GM19240 (cell line): ENCODE measurements at regions not wholly inside any gene's neighbourhood (a gene's known extent, or its start where the extent isn't known, plus 50 kb on each side); places are given as distances from the start of the nearest gene placed in this dataset.
"Not testable (repeated sequence)": the region's sequence is repeated elsewhere in the genome, so short reads cannot be mapped to it uniquely, and the experiment has no call there.

Experiments
- DNase-seq: peaks from one replicate; pipeline ENCODE4 v3.0.0; 2011; ENCODE audit warnings: low spot score; ENCODE audit not compliant: insufficient read length

DNA sequence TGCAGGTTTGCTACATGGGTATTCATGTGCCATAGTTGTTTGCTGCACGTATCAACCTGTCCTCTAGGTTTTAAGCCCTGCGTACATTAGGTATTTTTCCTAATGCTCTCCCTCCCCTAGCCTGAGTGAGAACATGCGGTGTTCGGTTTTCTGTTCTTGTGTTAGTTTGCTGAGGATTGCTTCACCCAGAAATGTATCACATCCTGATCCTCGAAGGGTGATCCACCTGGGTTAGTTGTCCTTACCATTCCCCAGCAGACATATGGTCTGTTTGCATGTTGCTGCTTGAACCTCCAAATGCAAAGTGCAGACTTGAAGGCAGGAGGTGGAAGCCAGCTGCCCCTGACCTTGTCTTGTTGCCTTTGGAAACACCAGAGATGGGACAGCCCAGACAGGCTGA, 161.5 kb upstream of the WDR1 start:
- no peak for DNase-seq

DNA sequence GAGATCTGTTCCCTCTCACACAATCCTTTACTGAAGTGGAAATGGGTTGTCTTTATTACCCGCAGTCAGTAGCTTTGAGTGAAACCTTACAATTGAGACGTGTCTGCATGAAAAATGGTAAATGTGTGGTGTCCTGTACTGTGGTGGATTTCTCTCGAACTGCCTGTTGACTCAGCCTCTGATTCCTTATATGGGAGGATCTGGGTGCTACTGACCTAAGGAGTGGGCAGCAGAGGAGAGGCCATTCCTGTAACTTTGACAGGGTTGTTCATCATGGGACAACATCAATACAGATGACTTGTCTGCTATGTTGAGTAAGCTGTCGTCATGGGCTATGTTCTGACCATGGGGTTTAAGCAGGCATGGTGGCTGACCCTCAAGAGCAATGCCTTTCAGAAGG, 159.6 kb upstream of the WDR1 start:
- no peak for DNase-seq

DNA sequence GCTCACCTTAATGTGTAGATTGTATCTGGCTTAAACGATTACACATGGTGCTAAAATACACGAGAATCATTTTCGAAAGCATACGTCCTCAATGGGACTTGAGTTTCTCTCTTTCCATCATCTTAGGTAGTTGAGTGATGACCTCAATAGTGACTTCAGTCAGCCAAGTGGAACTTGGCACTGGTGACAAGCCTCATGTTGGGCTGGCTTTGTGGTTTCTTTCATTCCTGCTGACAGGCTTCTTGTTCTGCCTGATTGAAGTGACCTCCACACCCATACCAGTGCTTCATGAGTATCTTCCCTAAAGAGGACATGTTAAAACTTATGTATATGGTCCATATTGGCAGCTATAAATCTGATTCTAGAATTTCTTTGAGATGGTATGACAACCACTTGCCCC, 159.1 kb upstream of the WDR1 start:
- DNase-seq, result no peak

DNA sequence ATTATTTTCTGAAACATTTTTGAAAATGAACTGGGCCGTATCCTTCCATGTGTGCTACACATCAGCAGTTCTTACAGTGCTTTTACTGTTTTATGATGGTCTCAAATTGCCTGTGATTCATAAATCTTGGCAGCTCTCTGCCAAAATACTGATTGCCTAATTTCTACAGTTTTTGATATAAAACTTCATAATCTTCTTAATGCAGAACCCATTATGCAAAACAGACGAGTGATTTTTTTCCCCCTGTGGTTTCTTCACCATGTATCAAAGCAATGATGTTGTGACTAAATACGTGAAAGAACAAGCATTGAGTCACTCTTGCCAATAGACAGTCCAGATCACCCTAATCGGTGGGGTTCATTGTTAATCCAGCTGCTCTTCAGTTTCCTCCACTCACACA, 156.4 kb upstream of the WDR1 start:
- DNase-seq, result no peak

DNA sequence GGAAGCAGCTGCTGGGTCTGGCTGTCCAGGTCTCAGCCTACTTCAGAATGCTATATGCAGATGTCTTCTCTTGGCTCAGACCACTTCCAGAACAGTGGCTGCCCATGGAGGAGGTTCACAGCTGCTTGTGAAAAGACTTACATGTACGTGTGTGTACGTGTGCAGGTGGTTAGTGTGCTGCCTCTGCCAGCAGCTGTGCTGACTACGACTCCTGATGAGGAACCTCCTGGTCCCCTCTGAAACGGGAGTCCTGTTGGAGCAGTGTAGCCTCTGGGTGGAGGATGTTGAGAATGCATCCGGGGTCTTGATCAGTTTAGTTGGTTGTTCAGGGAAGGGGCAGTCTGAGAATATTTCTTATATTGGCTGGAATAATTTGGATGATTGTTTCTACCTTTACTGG, 155.9 kb upstream of the WDR1 start:
- no peak for DNase-seq

DNA sequence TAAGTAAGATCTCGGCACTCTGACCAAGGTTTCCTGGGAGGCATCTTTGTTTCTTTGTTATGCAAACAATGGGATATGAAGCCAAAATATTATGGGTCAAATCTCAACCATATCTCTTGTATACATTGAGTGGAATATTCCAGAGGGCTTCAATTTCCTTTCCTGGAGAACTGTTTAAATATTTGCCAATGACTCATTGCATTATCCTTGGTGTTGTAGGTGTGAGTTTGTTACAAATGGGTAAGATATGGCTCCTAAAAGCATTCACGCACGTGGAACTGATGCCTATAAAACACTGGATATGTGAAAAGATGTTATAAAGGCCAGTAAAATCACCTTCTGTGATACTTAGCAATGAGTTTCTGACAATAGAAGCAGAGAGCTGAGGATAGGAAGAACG, 150.5 kb upstream of the WDR1 start:
- DNase-seq, result no peak

DNA sequence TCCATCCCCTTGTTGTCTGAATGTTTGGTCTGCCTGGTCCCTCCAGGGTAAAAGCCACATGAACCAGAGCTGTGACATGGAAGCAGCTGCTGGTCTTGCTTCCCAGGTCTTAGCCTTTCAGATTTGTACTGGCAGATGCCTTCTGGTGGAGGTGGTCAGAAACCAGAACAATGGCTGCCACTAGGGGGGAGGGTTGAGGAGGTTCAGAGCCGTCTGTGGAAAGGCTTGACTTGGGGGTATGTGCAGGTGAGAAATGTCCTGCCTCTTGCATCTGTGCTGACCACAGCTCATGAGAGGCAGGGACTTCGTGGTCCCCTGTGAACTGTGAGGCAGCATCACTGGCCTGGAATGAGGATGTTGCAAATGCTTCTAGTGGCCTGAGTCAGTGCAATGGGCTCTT, 144.2 kb upstream of the WDR1 start:
- no peak for DNase-seq

DNA sequence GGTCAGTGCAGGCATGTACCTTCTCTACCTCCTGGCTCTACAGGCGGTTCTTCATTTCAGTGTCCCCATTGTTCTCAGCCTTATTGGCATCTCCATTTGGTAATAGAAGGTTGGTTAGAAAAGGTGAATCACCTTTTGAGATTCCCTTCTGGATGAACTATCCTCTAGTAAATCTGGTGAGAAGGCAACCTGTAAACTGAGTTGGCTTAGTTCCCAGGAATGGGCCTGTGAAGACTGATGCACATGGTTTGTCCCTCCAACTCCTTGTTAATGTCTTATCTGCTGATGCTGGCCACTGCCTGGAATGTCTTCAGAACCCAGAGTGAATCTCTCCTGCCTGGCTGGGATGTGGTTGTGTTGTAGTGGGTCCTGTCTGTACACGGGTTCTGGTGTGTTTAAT, 143.4 kb upstream of the WDR1 start:
- DNase-seq, result no peak

DNA sequence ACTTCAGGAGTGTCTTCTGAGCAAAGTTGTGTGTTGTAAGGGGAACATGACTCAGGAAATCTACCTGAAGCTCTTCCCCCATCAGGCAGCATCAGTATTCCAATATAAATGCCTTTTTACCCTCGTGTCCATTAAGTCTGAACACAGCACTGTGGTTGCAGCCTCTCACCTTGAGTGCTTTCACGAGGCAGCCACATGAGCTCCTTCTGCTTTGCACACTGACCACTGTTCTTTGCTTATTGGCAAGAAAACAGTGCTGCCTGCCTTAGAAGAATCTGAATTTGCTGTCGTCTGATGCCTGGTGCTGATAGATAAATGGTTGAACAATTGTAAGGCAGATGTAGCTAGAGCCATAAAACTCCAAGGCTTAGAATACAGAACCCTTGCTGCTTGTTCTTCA, 139.6 kb upstream of the WDR1 start:
- no peak for DNase-seq

DNA sequence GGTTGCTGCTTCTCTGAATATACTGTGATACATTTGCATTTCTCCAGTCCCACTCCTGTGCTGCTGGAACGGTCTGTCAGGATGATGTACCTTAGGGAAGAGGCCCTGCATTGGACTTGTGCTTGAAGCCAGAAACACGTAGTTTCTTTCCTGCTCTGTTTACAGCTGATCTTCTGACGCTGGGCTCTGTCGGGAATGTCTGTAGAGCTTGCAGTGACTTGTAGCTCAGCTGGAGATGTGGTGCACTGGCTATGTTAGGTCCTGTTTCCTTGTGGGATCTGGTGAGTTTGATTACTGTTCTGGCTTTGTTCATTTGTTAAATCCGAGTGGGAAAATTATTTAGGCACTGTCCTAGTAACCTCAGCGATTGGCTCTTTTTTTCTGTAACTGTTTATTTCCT, 137.2 kb upstream of the WDR1 start:
- DNase-seq, result no peak

DNA sequence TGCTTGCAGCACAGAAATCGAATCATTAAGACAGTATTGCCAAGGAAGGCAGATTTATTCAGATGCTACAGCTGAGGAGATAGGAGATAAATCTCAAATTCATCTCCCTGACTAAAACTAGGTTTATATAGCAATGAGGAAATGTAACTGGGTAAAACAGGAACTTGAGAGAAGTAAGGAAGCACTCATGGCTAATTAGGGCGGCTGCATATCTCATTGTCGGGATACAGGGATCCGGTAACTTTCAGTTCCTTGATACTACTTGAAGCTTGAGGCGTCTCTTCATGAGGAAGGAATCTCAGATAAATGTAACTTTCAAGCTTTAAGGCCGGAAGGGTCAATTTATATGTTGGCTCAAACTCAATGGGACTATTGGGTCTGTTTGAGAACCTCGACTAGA, 129.2 kb upstream of the WDR1 start:
- no peak for DNase-seq

DNA sequence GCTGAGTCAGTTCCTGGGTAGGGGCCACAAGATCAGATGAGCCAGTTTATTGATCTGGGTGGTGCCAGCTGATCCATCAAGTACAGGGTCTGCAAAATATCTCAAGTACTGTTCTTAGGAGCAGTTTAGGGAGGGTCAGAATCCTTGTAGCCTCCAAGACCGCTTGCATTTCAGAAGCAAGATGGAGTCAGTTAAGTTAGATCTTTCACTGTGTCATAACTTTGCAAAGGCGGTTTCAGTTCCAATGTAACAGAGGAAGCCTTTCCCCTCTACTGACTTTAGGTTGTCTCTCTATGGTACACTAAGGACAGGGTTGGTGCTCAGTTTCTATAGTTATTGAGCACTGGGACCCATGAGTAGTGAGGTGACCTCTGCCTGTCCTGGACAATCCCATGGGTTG, 127.3 kb upstream of the WDR1 start:
- DNase-seq, result no peak

DNA sequence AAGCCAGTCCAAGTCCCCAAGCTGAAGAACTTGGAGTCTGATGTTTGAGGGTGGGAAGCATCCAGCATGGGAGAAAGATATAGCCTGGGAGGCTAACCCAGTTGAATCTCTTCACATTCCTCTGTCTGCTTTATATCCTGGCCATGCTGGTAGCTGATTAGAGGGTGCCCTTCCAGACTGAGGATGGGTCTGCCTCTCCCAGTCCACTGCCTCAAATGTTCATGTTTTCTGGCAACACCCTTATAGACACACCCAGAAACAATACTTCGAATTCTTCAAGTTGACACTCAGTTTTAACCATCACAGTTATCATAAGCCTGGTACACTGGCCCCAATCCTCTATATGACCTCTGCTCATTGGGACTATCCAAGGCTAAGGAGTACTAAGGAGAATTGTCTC, 124.1 kb upstream of the WDR1 start:
- DNase-seq, result no peak

DNA sequence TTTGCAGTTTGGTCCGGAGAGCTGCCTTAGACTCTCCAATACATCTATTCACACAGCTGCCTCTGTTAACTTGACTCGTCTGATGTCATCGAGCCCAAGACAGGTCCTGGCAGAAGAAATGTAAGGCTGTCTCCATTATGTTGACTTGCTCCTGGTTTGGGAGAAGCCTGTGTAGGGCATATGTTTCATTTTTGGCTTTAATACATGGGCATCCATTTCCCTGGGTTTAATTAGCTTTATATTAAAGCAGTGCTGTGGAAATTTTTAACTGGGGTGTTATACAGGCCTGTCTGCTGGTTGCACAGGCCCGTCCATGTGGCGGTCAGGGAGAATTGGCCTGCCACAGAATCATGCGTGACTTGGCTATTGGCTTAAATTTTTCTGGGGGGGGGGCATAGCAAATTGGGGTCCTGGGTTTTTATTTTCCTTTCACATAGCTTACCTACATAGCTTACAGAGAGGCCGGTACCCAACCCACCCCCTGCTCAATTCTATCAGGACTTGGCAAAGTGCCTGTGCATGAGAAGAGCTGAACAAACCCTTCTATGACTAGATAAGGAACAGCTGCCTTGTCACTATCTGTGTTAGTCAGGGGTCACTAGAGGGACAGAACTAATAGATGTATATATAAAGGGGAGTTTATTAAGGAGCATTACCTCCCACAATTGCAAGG, 123.5 kb upstream of the WDR1 start:
- no peak for DNase-seq

DNA sequence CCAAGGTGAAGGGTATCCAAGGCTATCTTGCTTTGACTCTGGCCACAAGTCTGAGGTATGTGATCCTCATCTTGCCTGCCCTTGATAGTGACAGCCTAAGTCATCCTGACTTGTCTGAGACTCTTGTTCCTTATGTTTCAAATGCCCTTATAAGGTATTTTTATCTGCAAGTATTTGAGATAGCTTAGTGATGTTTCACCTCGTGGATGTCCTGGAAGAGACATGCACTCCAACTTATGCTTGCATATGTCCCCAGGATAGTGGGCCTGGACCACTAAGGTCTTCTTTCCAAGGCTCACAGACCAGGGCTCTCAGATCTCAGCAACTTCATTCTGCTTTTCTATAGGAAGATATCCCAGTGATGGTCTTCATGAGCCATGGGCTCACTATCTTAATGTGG, 120.5 kb upstream of the WDR1 start:
- DNase-seq, result no peak

DNA sequence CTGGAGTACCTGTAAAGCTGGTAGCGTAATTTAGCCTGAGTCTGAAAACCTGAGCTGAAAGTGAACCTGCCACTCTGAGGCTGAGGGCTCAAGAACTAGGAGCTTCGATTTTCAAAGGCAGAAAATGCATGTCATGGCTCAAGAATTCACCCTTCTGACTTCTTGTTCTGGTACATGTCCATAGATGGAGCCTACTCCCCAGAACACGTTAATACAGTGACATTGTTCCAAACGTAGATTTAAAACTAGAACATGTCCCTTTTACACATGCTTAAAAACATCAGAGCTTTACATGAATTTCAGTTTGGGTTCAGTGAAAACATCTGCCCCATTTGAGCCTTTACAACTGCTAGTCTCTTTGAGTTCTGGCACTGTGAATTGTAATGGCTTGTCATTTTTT, 115.5 kb upstream of the WDR1 start:
- DNase-seq, result no peak

DNA sequence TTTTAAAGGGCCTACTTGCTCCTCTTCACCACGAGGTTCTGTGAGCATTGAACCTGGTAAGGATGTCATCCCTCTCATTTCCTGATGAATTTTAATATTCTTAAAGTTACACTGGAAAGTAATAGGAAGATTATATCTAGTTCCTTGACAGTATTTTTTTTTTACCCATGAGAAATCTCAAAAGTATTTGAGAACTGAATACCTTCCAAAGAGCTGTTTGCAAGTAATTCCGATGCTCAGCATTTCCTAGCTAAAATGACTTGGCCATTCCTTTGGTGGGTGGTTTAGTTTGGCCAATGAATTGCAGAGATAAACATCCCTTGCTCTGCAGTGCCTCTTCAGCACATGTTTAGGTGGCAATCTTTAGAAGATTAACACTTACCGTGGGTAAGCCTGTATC, 110.2 kb upstream of the WDR1 start:
- no peak for DNase-seq

DNA sequence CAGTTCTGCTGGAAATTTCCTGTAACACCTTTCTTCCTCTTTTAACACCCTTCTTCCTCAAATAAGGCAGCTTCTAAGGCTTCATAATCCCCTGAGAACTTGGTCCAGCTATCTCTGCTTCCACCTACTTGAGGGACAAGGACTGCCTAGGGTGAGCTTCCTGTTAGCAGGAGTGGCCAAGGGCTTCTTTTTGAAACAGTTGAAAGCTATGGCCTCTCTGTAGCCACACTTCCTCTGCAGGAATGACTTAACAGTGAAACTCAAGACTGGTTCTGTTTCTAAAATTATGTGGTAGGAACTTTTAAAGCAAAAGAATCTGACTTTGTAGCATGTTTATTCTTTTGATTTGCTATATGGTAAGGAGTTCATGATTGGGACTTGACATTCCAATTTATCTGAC, 108.5 kb upstream of the WDR1 start:
- DNase-seq, result no peak

DNA sequence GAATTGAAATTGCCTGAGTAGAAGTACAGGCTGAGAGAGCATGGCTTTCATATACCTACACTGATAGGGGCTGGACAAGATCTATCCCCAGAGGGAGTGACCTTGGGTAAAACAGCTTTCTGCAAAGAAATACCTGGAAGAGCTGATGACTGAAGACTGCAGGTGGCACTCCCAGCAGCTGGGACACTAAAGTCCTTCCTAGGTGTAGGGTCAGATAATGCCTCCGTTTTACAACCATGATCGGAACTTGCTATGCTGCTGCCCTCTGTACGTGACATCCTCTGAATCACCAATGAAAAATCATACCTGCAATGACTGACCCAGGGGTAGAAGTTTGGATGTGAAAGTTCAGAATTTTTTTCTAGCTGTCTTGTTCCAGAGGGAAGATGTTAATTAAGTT, 107.2 kb upstream of the WDR1 start:
- no peak for DNase-seq

DNA sequence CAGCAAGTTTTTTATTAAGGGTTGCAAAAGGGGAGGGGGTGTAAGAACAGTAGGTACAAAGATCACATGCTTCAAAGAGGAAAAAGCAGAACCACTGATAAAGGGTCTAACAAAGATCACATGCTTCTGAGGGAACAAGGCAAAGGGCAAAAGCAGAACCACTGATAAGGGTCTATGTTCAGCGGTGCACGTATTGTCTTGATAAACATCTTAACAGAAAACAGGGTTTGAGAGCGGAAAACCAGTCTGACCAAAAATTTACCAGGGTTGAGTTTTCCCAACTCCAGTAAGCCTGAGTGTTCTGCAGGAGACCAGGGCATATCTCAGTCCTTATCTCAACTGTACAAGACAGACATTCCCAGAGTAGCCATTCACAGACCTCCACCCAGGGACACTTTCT, 96.9 kb upstream of the WDR1 start:
- DNase-seq, result not testable (repeated sequence)

DNA sequence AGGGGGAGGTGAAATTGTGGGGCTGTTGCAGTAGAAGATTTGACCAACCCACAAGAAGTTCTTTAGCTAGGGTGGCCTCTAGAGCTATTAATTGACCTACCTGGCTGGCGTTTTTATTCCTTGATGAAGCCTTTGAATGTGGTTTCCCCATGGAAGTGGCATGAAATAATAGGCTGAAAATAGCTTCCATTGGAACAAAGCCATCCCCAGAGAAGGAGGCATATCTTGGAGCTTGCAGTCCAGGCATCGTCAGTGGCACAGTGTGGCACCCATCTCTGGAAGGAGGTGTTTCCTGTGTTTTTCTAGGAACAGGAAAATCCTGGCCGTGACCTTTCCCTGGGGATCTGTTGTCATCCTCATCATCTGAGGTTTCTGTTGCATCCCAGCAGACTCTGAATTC, 96.3 kb upstream of the WDR1 start:
- DNase-seq, result no peak

DNA sequence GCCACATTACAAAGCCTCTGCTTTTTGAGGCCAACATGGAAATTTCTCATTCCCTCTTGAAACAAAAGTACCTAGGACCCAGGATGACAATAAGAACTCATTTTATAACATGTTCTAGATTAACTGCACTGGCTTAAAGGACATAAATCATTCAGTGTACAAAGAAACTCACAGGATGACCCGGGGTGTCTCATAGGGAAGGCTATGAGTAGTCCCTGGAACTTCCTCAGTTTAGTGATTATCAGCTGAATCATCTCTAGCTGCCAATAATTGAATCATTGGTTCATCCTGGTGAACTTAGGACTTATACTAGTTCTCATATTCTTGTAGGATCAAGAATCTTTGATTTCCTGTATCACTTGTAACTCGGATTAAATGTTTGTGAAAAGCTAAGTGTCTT, 95.8 kb upstream of the WDR1 start:
- DNase-seq, result no peak

DNA sequence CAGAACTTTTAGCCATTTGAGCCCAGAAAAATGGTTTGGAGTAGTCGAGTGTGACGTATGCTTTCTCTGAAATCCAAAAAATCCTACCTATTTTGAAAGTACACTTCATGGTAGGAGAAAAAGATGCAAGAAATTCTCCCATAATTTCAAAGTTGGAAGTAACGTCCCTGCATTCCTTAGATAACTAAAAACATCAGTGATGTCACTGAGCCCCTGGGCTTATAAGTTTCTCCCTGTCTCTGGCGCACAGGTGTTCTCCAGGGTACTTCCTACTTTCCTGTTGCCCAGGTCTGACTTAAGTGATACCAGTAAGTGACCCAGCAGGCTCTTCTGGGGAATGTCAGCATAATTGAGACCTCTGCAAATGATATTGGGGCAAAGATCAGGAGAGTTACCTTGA, 90.5 kb upstream of the WDR1 start:
- DNase-seq, result no peak

DNA sequence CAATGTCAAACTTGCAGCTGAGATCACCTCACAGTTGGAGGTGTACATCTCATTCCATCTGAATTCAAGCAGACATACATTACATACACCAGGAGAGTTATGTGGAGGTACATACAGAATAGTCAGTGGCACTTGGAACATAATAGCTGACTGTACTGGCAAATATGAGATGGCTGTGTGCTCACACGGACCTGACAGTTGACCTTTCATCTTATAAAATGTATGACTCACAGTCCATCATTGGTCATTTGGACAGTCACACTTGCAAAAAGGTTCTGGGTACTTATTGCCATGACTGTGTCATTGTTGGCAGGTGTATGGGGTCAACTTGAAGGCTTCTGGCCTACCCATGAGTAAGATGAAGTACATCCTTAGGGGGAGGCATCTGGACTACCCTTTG, 88.6 kb upstream of the WDR1 start:
- DNase-seq, result no peak
